GM23338 (cell line): ENCODE measurements at regions not wholly inside any gene's neighbourhood (a gene's known extent, or its start where the extent isn't known, plus 50 kb on each side); places are given as distances from the start of the nearest gene placed in this dataset.

Source experiments
- ATAC-seq: fragments of 200-7000 bp; cut with Tn5 transposase; 3 replicates; pipeline ENCODE4 v1.9.1; 2020
- DNase-seq: peaks from one replicate; pipeline ENCODE4 v3.0.0-alpha.2; 2015; ENCODE audit warnings: low spot score
- H2AFZ ChIP-seq: fragments of 200-600 bp; sonication (generic); 2 replicates; pipeline ENCODE4 v1.8.0; 2016; ENCODE audit warnings: antibody characterized with exemption, mild to moderate bottlenecking, moderate library complexity
- H3F3A ChIP-seq: fragments of 200-600 bp; sonication (generic); replicated peaks from 2 replicates; pipeline ENCODE4 v1.8.0; 2017; ENCODE audit warnings: antibody characterized with exemption, mixed run types, low read depth
- H3K27ac ChIP-seq: fragments of 200-600 bp; sonication (generic); 2 replicates; pipeline ENCODE4 v1.6.1; 2016; ENCODE audit warnings: low read depth
- H3K27me3 ChIP-seq: fragments of 200-600 bp; sonication (generic); 2 replicates; pipeline ENCODE4 v1.8.0; 2016; ENCODE audit warnings: mild to moderate bottlenecking, mixed run types, moderate library complexity; ENCODE audit not compliant: insufficient read depth
- H3K36me3 ChIP-seq: fragments of 200-600 bp; sonication (generic); 2 replicates; pipeline ENCODE4 v1.8.0; 2016; ENCODE audit warnings: mild to moderate bottlenecking; ENCODE audit not compliant: insufficient read depth
- H3K4me1 ChIP-seq: fragments of 200-600 bp; sonication (generic); 2 replicates; pipeline ENCODE4 v1.8.0; 2016; ENCODE audit warnings: mild to moderate bottlenecking, moderate library complexity; ENCODE audit not compliant: insufficient read depth
- H3K4me2 ChIP-seq: fragments of 200-600 bp; sonication (generic); 2 replicates; pipeline ENCODE4 v1.7.1; 2017; ENCODE audit warnings: mixed run types
- H3K4me3 ChIP-seq: fragments of 200-600 bp; sonication (generic); 2 replicates; pipeline ENCODE4 v1.6.1; 2016; ENCODE audit warnings: mixed run types
- H3K79me2 ChIP-seq: fragments of 200-600 bp; sonication (generic); replicated peaks from 2 replicates; pipeline ENCODE4 v1.8.0; 2017; ENCODE audit warnings: mild to moderate bottlenecking; ENCODE audit not compliant: insufficient read depth
- H3K9me2 ChIP-seq: fragments of 200-600 bp; sonication (generic); 2 replicates; pipeline ENCODE4 v1.8.0; 2017; ENCODE audit not compliant: insufficient read depth
- H4K20me1 ChIP-seq: fragments of 200-600 bp; sonication (generic); replicated peaks from 2 replicates; pipeline ENCODE4 v1.8.0; 2017; ENCODE audit warnings: mild to moderate bottlenecking; ENCODE audit not compliant: insufficient read depth
- H3K27ac Mint-ChIP-seq: 2 replicates; pipeline ENCODE4 v1.8.0; 2020; ENCODE audit warnings: inconsistent platforms, mild to moderate bottlenecking, moderate library complexity, mixed read lengths
- H3K27me3 Mint-ChIP-seq: 3 replicates; pipeline ENCODE4 v1.8.0; 2022; ENCODE audit warnings: low read depth, mild to moderate bottlenecking, moderate library complexity, mixed read lengths, inconsistent platforms; ENCODE audit not compliant: insufficient read depth, poor library complexity
- H3K36me3 Mint-ChIP-seq: 3 replicates; pipeline ENCODE4 v1.8.0; 2021; ENCODE audit warnings: low read depth, mild to moderate bottlenecking, inconsistent platforms, moderate library complexity, mixed read lengths
- H3K4me1 Mint-ChIP-seq: 3 replicates; pipeline ENCODE4 v1.8.0; 2020; ENCODE audit warnings: mild to moderate bottlenecking, inconsistent platforms, mixed read lengths
- H3K4me3 Mint-ChIP-seq: 3 replicates; pipeline ENCODE4 v1.8.0; 2021; ENCODE audit warnings: moderate library complexity, mild to moderate bottlenecking, inconsistent platforms, mixed read lengths
- H3K9me3 Mint-ChIP-seq: 3 replicates; pipeline ENCODE4 v1.8.0; 2020; ENCODE audit warnings: moderate library complexity, mild to moderate bottlenecking, inconsistent platforms, mixed read lengths
- CREB1 ChIP-seq: fragments of 250-450 bp; sonication (Bioruptor Pico); IDR thresholded peaks from 2 replicates; pipeline ENCODE4 v1.5.0; 2020; ENCODE audit warnings: low read depth, mild to moderate bottlenecking, moderate library complexity
- CTCF ChIP-seq, 2 experiments: fragments of 200-600 bp in 1 of 2; sonication (generic) in 1 of 2; conservative IDR thresholded peaks; 2 replicates each; pipeline versions ENCODE4 v1.5.1 to v1.6.1; 2016 to 2017; ENCODE audit warnings: antibody characterized with exemption in 2 of 2, low read depth in 2 of 2, mild to moderate bottlenecking in 2 of 2, moderate library complexity in 1 of 2
- EZH2 ChIP-seq: fragments of 200-600 bp; sonication (generic); IDR thresholded peaks from one replicate; pipeline ENCODE4 v1.8.0; 2017; ENCODE audit warnings: antibody characterized with exemption, mild to moderate bottlenecking, low read depth; ENCODE audit not compliant: unreplicated experiment
- EZH2phosphoT487 ChIP-seq: fragments of 200-600 bp; sonication (generic); IDR thresholded peaks from one replicate; pipeline ENCODE4 v1.8.1; 2018; ENCODE audit warnings: antibody characterized with exemption; ENCODE audit not compliant: unreplicated experiment
- JUNB ChIP-seq: IDR thresholded peaks from one replicate; pipeline ENCODE4 v1.6.1; 2016; ENCODE audit warnings: antibody characterized with exemption; ENCODE audit not compliant: unreplicated experiment
- NANOG ChIP-seq: IDR thresholded peaks from 2 replicates; pipeline ENCODE4 v1.6.1; 2016; ENCODE audit warnings: antibody characterized with exemption, borderline replicate concordance
- POLR2AphosphoS5 ChIP-seq: IDR thresholded peaks from 2 replicates; pipeline ENCODE4 v1.6.1; 2016; ENCODE audit warnings: antibody characterized with exemption, low read depth
- ZNF331 ChIP-seq: fragments of 250-450 bp; sonication (Bioruptor Pico); IDR thresholded peaks from 2 replicates; pipeline ENCODE4 v1.5.0; 2020; ENCODE audit warnings: low read depth, mild to moderate bottlenecking, moderate library complexity
- ZNF462 ChIP-seq: fragments of 250-450 bp; sonication (Bioruptor Pico); IDR thresholded peaks from 2 replicates; pipeline ENCODE4 v1.5.0; 2020; ENCODE audit warnings: mild to moderate bottlenecking, moderate library complexity

GRCh38 chr7:380139-380485, 90.1 kb downstream of the FOXL3 start:
- Histone ChIP-seq H3K27me3 (no peaks in the 10 kb centered on the region), H3K4me2 (peak overlapping the region; percentile 66; the same call in 1 of the 2 replicates), H2AFZ (no peak overlapping the region), H4K20me1 (no peaks in the 10 kb centered on the region), H3K36me3 (no peaks in the 10 kb centered on the region), H3F3A (no peaks in the 10 kb centered on the region), H3K4me3 (peak overlapping the region; percentile 40; the same call in 1 of the 2 replicates), H3K27ac (no peak overlapping the region), H3K9me2 (no peaks in the 10 kb centered on the region), H3K4me1 (no peaks in the 10 kb centered on the region), H3K79me2 (no peaks in the 10 kb centered on the region)
- TF ChIP-seq CTCF (conservative IDR thresholded peaks at IDR 0.05; ENCODE audit: low read depth in 2 of 2) (no peak), JUNB (no peak), ZNF331 (CRISPR knock-in tag) (no peak), CREB1 (no peak), EZH2phosphoT487 (no peak), ZNF462 (CRISPR knock-in tag) (no peak), NANOG (no peak), EZH2 (no peak), POLR2AphosphoS5 (no peak)
- ATAC-seq (peak; percentile 25), DNase-seq (peak; percentile 40)
- no peak overlapping the region for H3K27ac Mint-ChIP-seq
- peak overlapping the region; percentile 68; the same call in 2 of the 3 replicates for H3K4me3 Mint-ChIP-seq
- H3K27me3 Mint-ChIP-seq, result peaks cover 8% of the 10 kb centered on the region
- H3K4me1 Mint-ChIP-seq, result peaks cover 4% of the 10 kb centered on the region; the same call in 2 of the 3 replicates
- H3K36me3 Mint-ChIP-seq, result no peaks in the 10 kb centered on the region; the same call in 2 of the 3 replicates
- peaks cover 17% of the 10 kb centered on the region for H3K9me3 Mint-ChIP-seq
